ENCODE measurements at regions not wholly inside any gene's neighbourhood (a gene's known extent, or its start where the extent isn't known, plus 50 kb on each side); places are given as distances from the start of the nearest gene placed in this dataset.
A peak's percentile ranks its signal among the peaks of the same experiment; 100 is the strongest.
"Not testable (repeated sequence)": the region's sequence is repeated elsewhere in the genome, so short reads cannot be mapped to it uniquely, and the experiment has no call there.

DNA sequence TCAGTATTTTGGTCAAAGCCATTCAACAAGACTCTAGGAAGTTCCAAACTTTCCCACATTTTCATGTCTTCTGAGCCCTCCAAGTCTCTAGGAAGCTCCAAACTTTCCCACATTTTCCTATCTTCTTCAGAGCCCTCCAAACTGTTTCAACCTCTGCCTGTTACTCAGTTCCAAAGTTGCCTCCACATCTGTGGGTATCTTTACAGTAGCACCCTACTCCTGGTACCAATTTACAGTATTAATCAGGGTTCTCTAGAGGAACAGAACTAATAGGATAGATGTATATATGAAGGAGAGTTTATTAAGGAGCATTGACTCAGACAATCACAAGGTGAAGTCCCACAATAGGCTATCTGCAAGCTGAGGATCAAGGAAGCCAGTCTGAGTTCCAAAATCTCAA lies 296.0 kb upstream of the CCL2 start:
- H3K36me3 Mint-ChIP-seq; H3K4me3 ChIP-seq (ENCODE audit: control insufficient read depth in 1 of 2, extremely low read depth in 1 of 2, low read length in 1 of 2); H3K36me3 ChIP-seq (ENCODE audit: control insufficient read depth in 2 of 2, extremely low read depth in 1 of 2, insufficient read depth in 1 of 2, low read length in 1 of 2); H3K4me1 Mint-ChIP-seq; H3K27ac Mint-ChIP-seq; H3K27ac ChIP-seq (ENCODE audit: low read length); H3K4me3 Mint-ChIP-seq; POLR2A ChIA-PET; H3K4me1 ChIP-seq (ENCODE audit: control insufficient read depth in 1 of 2, extremely low read depth in 1 of 2, insufficient read depth in 2 of 2, low read length in 2 of 2); ATAC-seq (replicated peaks in 1 of 4); CTCF ChIA-PET; H3K9me3 ChIP-seq; DNase-seq: not testable (repeated sequence)
- Mint-ChIP-seq H3K27me3 (peaks cover 9 to 20% of the 10 kb centered on the region in 2 donors), H3K9me3 (peaks cover 0 to 14% (median 10%) of the 10 kb centered on the region in 3 donors)
- H3K27me3 ChIP-seq (replicated peaks in 1 of 2; ENCODE audit: control insufficient read depth in 2 of 2, extremely low read depth in 1 of 2, insufficient read depth in 2 of 2, low read length in 1 of 2): peaks cover 0 to 21% of the 10 kb centered on the region in 2 experiments

DNA sequence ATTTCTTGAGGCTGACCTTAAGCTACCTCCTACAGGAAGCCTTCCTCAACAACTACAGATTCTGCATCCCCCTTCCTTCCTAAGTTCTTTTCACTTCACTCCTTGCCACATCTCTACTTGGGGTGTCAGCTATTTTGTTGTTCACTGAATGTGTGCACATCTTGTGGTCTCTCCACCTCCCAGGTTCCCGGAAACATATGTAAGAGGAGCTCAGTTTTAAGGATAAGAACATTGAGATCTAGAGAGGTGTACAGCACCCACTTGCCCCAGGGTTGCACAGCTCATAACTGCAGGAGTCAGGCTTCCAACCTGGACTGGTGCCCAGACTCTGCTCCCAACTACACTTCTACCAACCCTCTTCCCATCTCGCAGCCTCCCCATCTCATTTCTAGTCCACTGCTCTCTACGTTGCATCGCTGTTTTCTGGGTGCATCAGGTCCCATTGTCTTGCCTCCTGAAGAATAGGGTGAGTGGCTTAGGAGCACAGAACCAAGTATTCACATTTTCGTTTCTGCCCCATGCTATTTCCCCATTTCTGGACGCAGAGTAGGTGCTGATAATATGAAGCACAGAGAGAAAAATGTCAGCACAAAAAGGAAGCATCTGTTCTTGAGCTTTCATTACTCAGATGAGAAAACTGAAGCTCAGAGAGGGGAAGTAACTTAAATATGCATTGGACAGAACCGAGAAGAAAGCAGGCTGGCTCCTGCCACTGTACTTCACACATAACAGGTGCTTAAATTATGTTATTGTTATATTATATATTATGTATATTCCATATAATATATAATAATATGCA lies 292.0 kb upstream of the CCL2 start:
- peaks cover 0 to 7% of the 10 kb centered on the region in 2 experiments for H3K27me3 ChIP-seq (replicated peaks in 1 of 2; ENCODE audit: control insufficient read depth in 2 of 2, extremely low read depth in 1 of 2, insufficient read depth in 2 of 2, low read length in 1 of 2)
- no CpG with 5 or more reads among the region's 7 CpGs for WGBS (ENCODE audit: insufficient coverage)
- POLR2A ChIA-PET: no interaction called here
- peaks cover 0 to 14% of the 10 kb centered on the region in 2 experiments for H3K4me1 ChIP-seq (ENCODE audit: control insufficient read depth in 1 of 2, extremely low read depth in 1 of 2, insufficient read depth in 2 of 2, low read length in 2 of 2)
- no peaks in the 10 kb centered on the region for H3K36me3 ChIP-seq (ENCODE audit: control insufficient read depth in 2 of 2, extremely low read depth in 1 of 2, insufficient read depth in 1 of 2, low read length in 1 of 2)
- CTCF ChIA-PET: no interaction called here
- H3K4me3 Mint-ChIP-seq: no peak overlapping the region
- ATAC-seq (replicated peaks in 1 of 4) (no peak), DNase-seq (no peak)
- H3K4me1 Mint-ChIP-seq: peaks cover 18 to 22% (median 21%) of the 10 kb centered on the region in 3 donors
- no peak overlapping the region for H3K27ac ChIP-seq (ENCODE audit: low read length)
- peak overlapping the region in 1 of 2 donors; percentile 19 for H3K27ac Mint-ChIP-seq
- no peaks in the 10 kb centered on the region for H3K36me3 Mint-ChIP-seq
- H3K9me3 Mint-ChIP-seq: peaks cover 0 to 10% (median 9%) of the 10 kb centered on the region in 3 donors
- no peaks in the 10 kb centered on the region for H3K9me3 ChIP-seq
- peaks cover 4 to 10% of the 10 kb centered on the region in 2 donors for H3K27me3 Mint-ChIP-seq
- H3K4me3 ChIP-seq (ENCODE audit: control insufficient read depth in 1 of 2, extremely low read depth in 1 of 2, low read length in 1 of 2): no peak overlapping the region

GRCh38 chr17:33964344-33964979 lies 290.6 kb upstream of the CCL2 start:
- H3K4me1 Mint-ChIP-seq: peaks cover 30 to 36% (median 35%) of the 10 kb centered on the region in 3 donors
- peak in 4 of 35 experiments; percentile 9 to 47 (median 15) for DNase-seq

GRCh38 chr17:33966410-33967059 lies 288.6 kb upstream of the CCL2 start:
- no peaks in the 10 kb centered on the region for H3K36me3 ChIP-seq (ENCODE audit: control insufficient read depth in 2 of 2, extremely low read depth in 1 of 2, insufficient read depth in 1 of 2, low read length in 1 of 2)
- Mint-ChIP-seq H3K9me3 (no peaks in the 10 kb centered on the region), H3K4me3 (no peak overlapping the region), H3K36me3 (no peaks in the 10 kb centered on the region), H3K27ac (no peak overlapping the region), H3K4me1 (peaks cover 30 to 37% (median 35%) of the 10 kb centered on the region in 3 donors), H3K27me3 (peaks cover 0 to 4% of the 10 kb centered on the region in 2 donors)
- H3K9me3 ChIP-seq: no peaks in the 10 kb centered on the region
- H3K27ac ChIP-seq (ENCODE audit: low read length): no peak overlapping the region
- ATAC-seq (replicated peaks in 1 of 4) (no peak), DNase-seq (no peak)
- ChIA-PET CTCF (no interaction called here), POLR2A (no interaction called here)
- H3K4me3 ChIP-seq (ENCODE audit: control insufficient read depth in 1 of 2, extremely low read depth in 1 of 2, low read length in 1 of 2): no peak overlapping the region
- H3K4me1 ChIP-seq (ENCODE audit: control insufficient read depth in 1 of 2, extremely low read depth in 1 of 2, insufficient read depth in 2 of 2, low read length in 2 of 2): peaks cover 3 to 29% of the 10 kb centered on the region in 2 experiments
- WGBS (ENCODE audit: insufficient coverage): 89% methylated on average over 5 of the region's 9 CpGs
- peaks cover 0 to 13% of the 10 kb centered on the region in 2 experiments for H3K27me3 ChIP-seq (replicated peaks in 1 of 2; ENCODE audit: control insufficient read depth in 2 of 2, extremely low read depth in 1 of 2, insufficient read depth in 2 of 2, low read length in 1 of 2)

More at GRCh38 chr17:33964344-33964979, 290.6 kb upstream of the CCL2 start:
- Mint-ChIP-seq H3K27me3 (peaks cover 5% of the 10 kb centered on the region in 2 donors), H3K9me3 (peaks cover 0 to 4% (median 3%) of the 10 kb centered on the region in 3 donors), H3K27ac (peak overlapping the region; percentile 4 to 56), H3K36me3 (no peaks in the 10 kb centered on the region), H3K4me3 (peak overlapping the region; percentile 14 to 36 (median 32))
- Histone ChIP-seq H3K4me3 (ENCODE audit: control insufficient read depth in 1 of 2, extremely low read depth in 1 of 2, low read length in 1 of 2) (peak overlapping the region in 1 of 2 donors; percentile 26), H3K4me1 (ENCODE audit: control insufficient read depth in 1 of 2, extremely low read depth in 1 of 2, insufficient read depth in 2 of 2, low read length in 2 of 2) (peaks cover 3 to 26% of the 10 kb centered on the region in 2 experiments), H3K36me3 (ENCODE audit: control insufficient read depth in 2 of 2, extremely low read depth in 1 of 2, insufficient read depth in 1 of 2, low read length in 1 of 2) (no peaks in the 10 kb centered on the region), H3K9me3 (no peaks in the 10 kb centered on the region), H3K27ac (ENCODE audit: low read length) (no peak overlapping the region), H3K27me3 (replicated peaks in 1 of 2; ENCODE audit: control insufficient read depth in 2 of 2, extremely low read depth in 1 of 2, insufficient read depth in 2 of 2, low read length in 1 of 2) (peaks cover 0 to 7% of the 10 kb centered on the region in 2 experiments)
- POLR2A ChIA-PET: no interaction called here
- no CpG with 5 or more reads among the region's 5 CpGs for WGBS (ENCODE audit: insufficient coverage)
- CTCF ChIA-PET: no interaction called here
- ATAC-seq (replicated peaks in 1 of 4): peak in 3 of 4 experiments; percentile 40 to 52 (median 48)

GRCh38 chr17:33967608-33968349 lies 287.3 kb upstream of the CCL2 start:
- POLR2A ChIA-PET: no interaction called here

More at GRCh38 chr17:33967608-33968349, 287.3 kb upstream of the CCL2 start:
- Histone ChIP-seq H3K36me3 (ENCODE audit: control insufficient read depth in 2 of 2, extremely low read depth in 1 of 2, insufficient read depth in 1 of 2, low read length in 1 of 2) (no peaks in the 10 kb centered on the region), H3K4me3 (ENCODE audit: control insufficient read depth in 1 of 2, extremely low read depth in 1 of 2, low read length in 1 of 2) (no peak overlapping the region), H3K4me1 (ENCODE audit: control insufficient read depth in 1 of 2, extremely low read depth in 1 of 2, insufficient read depth in 2 of 2, low read length in 2 of 2) (peaks cover 3 to 29% of the 10 kb centered on the region in 2 experiments), H3K27me3 (replicated peaks in 1 of 2; ENCODE audit: control insufficient read depth in 2 of 2, extremely low read depth in 1 of 2, insufficient read depth in 2 of 2, low read length in 1 of 2) (peaks cover 0 to 8% of the 10 kb centered on the region in 2 experiments), H3K27ac (ENCODE audit: low read length) (no peak overlapping the region), H3K9me3 (no peaks in the 10 kb centered on the region)
- CTCF ChIA-PET: no interaction called here
- WGBS (ENCODE audit: insufficient coverage): 15% methylated on average over 6 of the region's 8 CpGs
- Mint-ChIP-seq H3K9me3 (no peaks in the 10 kb centered on the region), H3K27ac (peak overlapping the region; percentile 36 to 65), H3K36me3 (no peaks in the 10 kb centered on the region), H3K4me3 (peak overlapping the region in 1 of 3 donors; percentile 28), H3K4me1 (peaks cover 30 to 36% (median 34%) of the 10 kb centered on the region in 3 donors), H3K27me3 (peaks cover 0 to 4% of the 10 kb centered on the region in 2 donors)
- ATAC-seq (replicated peaks in 1 of 4) (peak in 2 of 4 experiments; percentile 35 to 46), DNase-seq (peak in 2 of 35 experiments; percentile 5)
